ENCODE measurements at regions not wholly inside any gene's neighbourhood (a gene's known extent, or its start where the extent isn't known, plus 50 kb on each side); places are given as distances from the start of the nearest gene placed in this dataset.

DNA sequence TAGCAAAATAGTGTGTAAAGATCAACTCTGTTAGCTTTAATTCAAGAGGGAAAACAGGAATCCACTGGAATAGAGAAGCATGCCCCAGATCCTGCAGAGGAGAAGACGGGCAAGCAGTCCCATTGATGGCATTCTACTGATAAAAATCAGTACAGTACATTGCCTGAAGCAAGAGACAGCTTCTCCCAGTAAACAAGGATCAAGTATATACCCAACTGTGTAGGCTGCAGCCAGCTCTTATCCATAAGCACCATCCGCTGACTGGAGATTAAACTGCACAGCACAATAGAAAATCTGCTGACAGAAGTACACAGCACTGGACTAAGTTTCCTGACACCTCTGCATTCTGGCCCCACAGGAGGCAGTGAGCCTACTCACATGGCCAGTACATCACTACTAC lies 110.1 kb downstream of the COX18 start:
- WGBS = 81% methylated on average over 2 of the region's 2 CpGs
- H3K36me3 ChIP-seq (ENCODE audit: control insufficient read depth in 4 of 4, insufficient read depth in 3 of 4, low read depth in 1 of 4, low read length in 3 of 4) = no peaks in the 10 kb centered on the region
- TF ChIP-seq, protein P1, sequence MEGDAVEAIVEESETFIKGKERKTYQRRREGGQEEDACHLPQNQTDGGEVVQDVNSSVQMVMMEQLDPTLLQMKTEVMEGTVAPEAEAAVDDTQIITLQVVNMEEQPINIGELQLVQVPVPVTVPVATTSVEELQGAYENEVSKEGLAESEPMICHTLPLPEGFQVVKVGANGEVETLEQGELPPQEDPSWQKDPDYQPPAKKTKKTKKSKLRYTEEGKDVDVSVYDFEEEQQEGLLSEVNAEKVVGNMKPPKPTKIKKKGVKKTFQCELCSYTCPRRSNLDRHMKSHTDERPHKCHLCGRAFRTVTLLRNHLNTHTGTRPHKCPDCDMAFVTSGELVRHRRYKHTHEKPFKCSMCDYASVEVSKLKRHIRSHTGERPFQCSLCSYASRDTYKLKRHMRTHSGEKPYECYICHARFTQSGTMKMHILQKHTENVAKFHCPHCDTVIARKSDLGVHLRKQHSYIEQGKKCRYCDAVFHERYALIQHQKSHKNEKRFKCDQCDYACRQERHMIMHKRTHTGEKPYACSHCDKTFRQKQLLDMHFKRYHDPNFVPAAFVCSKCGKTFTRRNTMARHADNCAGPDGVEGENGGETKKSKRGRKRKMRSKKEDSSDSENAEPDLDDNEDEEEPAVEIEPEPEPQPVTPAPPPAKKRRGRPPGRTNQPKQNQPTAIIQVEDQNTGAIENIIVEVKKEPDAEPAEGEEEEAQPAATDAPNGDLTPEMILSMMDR (IDR thresholded peaks at IDR 0.05; ENCODE audit: low read depth, low read length, missing input control) = no peak
- TF ChIP-seq FOXA2 (IDR thresholded peaks at IDR 0.05) = no peak
- no peak for TF ChIP-seq HNF4G (IDR thresholded peaks at IDR 0.05)
- no peak overlapping the region for H3K4me3 ChIP-seq (ENCODE audit: low read depth in 1 of 3, low read length in 3 of 3)
- H3K4me1 ChIP-seq (ENCODE audit: control insufficient read depth in 4 of 4, insufficient read depth in 4 of 4, low read length in 3 of 4) = no peaks in the 10 kb centered on the region
- DNase-seq (ENCODE audit: low spot score) = no peak
- H3K9ac ChIP-seq (ENCODE audit: low read depth in 1 of 2, low read length in 2 of 2) = no peak overlapping the region
- peaks cover 0 to 2% (median 0%) of the 10 kb centered on the region in 4 donors for H3K9me3 ChIP-seq (ENCODE audit: control insufficient read depth in 4 of 4, low read length in 3 of 4)
- no peak overlapping the region for H3K27ac ChIP-seq (ENCODE audit: low read depth in 1 of 2, low read length in 2 of 2)
- H3K27me3 ChIP-seq (ENCODE audit: control insufficient read depth in 4 of 4, insufficient read depth in 4 of 4, low read length in 3 of 4) = no peaks in the 10 kb centered on the region

DNA sequence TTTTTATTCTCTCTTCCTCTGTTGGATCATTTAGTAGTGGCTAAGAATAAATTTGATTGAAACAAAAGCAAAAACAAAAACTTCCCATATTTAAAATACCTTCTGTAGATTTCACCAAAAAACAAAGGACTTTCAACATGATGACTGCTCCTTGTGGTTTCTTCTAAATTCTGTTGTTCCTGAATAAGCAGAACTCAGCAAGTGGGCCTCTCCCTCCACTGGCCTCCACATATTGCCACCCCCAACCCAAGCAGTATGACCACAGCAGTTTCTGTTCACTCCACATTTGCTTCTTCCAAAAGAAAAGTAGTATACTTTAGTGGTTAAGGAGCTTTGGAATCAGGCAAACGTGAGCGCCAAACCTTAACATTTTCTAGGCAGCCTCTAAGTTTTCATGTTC lies 114.7 kb downstream of the COX18 start:
- 92% methylated on average over 2 of the region's 2 CpGs for WGBS
- no peaks in the 10 kb centered on the region for H3K4me1 ChIP-seq (ENCODE audit: control insufficient read depth in 4 of 4, insufficient read depth in 4 of 4, low read length in 3 of 4)
- TF ChIP-seq HNF4A (conservative IDR thresholded peaks at IDR 0.05) (no peak), RAD21 (IDR thresholded peaks at IDR 0.05) (no peak), GABPA (IDR thresholded peaks at IDR 0.05 in 1 of 2, conservative IDR thresholded peaks at IDR 0.05 in 1 of 2) (no peak), SP1 (IDR thresholded peaks at IDR 0.05) (no peak)
- TF ChIP-seq, protein P1 (IDR thresholded peaks at IDR 0.05; ENCODE audit: low read depth, low read length, missing input control) = no peak

DNA sequence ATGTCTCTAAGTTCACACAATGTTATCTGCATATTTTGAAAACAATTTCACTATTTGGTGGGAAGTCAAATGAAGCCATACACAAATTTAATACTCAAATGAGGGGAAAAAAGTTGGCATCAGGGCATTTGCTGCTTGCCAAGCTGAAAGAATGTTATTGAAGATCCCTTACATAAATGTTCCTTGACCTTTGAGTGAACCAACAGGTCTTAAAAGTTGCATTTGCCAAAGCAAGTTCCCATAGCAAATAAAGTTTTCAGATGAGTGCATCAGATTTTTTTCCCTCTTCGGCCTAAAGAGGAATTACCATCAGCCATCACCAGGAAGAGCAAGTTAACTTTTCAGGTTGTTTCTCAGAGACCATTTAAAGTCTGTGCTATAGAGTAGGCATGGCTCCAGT lies 115.9 kb downstream of the COX18 start:
- H3K27me3 ChIP-seq (ENCODE audit: control insufficient read depth in 4 of 4, insufficient read depth in 4 of 4, low read length in 3 of 4) = no peaks in the 10 kb centered on the region
- no peaks in the 10 kb centered on the region for H3K36me3 ChIP-seq (ENCODE audit: control insufficient read depth in 4 of 4, insufficient read depth in 3 of 4, low read depth in 1 of 4, low read length in 3 of 4)
- no peak overlapping the region for H3K27ac ChIP-seq (ENCODE audit: low read depth in 1 of 2, low read length in 2 of 2)
- TF ChIP-seq RAD21 (IDR thresholded peaks at IDR 0.05) (no peak), FOXA1 (IDR thresholded peaks at IDR 0.05) (no peak), TAF1 (conservative IDR thresholded peaks at IDR 0.05) (no peak), HNF4A (conservative IDR thresholded peaks at IDR 0.05) (no peak), YY1 (IDR thresholded peaks at IDR 0.05) (no peak), EGR1 (IDR thresholded peaks at IDR 0.05; ENCODE audit: low read depth in 2 of 2) (no peak), GABPA (IDR thresholded peaks at IDR 0.05 in 1 of 2, conservative IDR thresholded peaks at IDR 0.05 in 1 of 2) (no peak), HNF4G (IDR thresholded peaks at IDR 0.05) (no peak), RXRA (IDR thresholded peaks at IDR 0.05) (no peak), FOXA2 (IDR thresholded peaks at IDR 0.05) (no peak), SP1 (IDR thresholded peaks at IDR 0.05) (no peak), JUND (IDR thresholded peaks at IDR 0.05) (no peak)
- TF ChIP-seq, protein P2, sequence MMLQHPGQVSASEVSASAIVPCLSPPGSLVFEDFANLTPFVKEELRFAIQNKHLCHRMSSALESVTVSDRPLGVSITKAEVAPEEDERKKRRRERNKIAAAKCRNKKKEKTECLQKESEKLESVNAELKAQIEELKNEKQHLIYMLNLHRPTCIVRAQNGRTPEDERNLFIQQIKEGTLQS (IDR thresholded peaks at IDR 0.05) = no peak
- TF ChIP-seq, protein P3, sequence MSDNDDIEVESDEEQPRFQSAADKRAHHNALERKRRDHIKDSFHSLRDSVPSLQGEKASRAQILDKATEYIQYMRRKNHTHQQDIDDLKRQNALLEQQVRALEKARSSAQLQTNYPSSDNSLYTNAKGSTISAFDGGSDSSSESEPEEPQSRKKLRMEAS (IDR thresholded peaks at IDR 0.05) = no peak
- H3K4me1 ChIP-seq (ENCODE audit: control insufficient read depth in 4 of 4, insufficient read depth in 4 of 4, low read length in 3 of 4) = no peaks in the 10 kb centered on the region
- H3K4me3 ChIP-seq (ENCODE audit: low read depth in 1 of 3, low read length in 3 of 3) = no peak overlapping the region
- 82% methylated on average over 1 of the region's 1 CpG for WGBS
- H3K9me3 ChIP-seq (ENCODE audit: control insufficient read depth in 4 of 4, low read length in 3 of 4) = no peaks in the 10 kb centered on the region
- no peak overlapping the region for H3K9ac ChIP-seq (ENCODE audit: low read depth in 1 of 2, low read length in 2 of 2)
- DNase-seq (ENCODE audit: low spot score) = no peak

More for the DNA sequence above, 114.7 kb downstream of the COX18 start:
- peaks cover 0 to 2% (median 0%) of the 10 kb centered on the region in 4 donors for H3K9me3 ChIP-seq (ENCODE audit: control insufficient read depth in 4 of 4, low read length in 3 of 4)
- no peaks in the 10 kb centered on the region for H3K27me3 ChIP-seq (ENCODE audit: control insufficient read depth in 4 of 4, insufficient read depth in 4 of 4, low read length in 3 of 4)
- H3K36me3 ChIP-seq (ENCODE audit: control insufficient read depth in 4 of 4, insufficient read depth in 3 of 4, low read depth in 1 of 4, low read length in 3 of 4) = no peaks in the 10 kb centered on the region
- H3K27ac ChIP-seq (ENCODE audit: low read depth in 1 of 2, low read length in 2 of 2) = no peak overlapping the region
- no peak for DNase-seq (ENCODE audit: low spot score)
- no peak overlapping the region for H3K4me3 ChIP-seq (ENCODE audit: low read depth in 1 of 3, low read length in 3 of 3)
- H3K9ac ChIP-seq (ENCODE audit: low read depth in 1 of 2, low read length in 2 of 2) = no peak overlapping the region
